GM10266 (cell line): ENCODE measurements at regions not wholly inside any gene's neighbourhood (a gene's known extent, or its start where the extent isn't known, plus 50 kb on each side); places are given as distances from the start of the nearest gene placed in this dataset.

Experiments used
- DNase-seq: peaks from one replicate; pipeline ENCODE4 v3.0.0; 2012; ENCODE audit errors: extremely low spot score
- TF ChIP-seq, protein P1 (sequence below): IDR thresholded peaks from 2 replicates; pipeline ENCODE4 v1.5.1; 2012; ENCODE audit warnings: mild to moderate bottlenecking, low read depth; ENCODE audit not compliant: control insufficient read depth, insufficient read depth; ENCODE audit errors: missing control alignments

DNA sequence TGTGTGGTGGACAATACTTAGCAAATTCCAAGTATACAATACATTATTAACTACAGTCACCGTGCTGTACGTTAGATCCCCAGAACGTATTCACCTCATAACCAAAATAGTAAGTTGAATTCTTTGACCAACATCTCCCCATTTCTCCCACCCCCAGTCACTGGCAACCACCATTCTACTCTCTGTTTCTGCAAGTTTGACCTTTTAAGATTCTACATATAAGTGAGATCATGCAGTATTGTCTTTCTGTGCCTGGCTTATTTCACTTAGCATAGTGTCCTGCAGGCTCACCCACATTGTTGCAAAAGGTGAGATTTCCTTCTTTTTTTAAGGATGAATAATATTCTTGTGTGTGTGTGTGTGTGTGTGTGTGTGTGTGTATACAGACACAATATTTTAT, 59.1 kb downstream of the IRAG1 start:
- DNase-seq: no peak
- TF ChIP-seq, protein P1, sequence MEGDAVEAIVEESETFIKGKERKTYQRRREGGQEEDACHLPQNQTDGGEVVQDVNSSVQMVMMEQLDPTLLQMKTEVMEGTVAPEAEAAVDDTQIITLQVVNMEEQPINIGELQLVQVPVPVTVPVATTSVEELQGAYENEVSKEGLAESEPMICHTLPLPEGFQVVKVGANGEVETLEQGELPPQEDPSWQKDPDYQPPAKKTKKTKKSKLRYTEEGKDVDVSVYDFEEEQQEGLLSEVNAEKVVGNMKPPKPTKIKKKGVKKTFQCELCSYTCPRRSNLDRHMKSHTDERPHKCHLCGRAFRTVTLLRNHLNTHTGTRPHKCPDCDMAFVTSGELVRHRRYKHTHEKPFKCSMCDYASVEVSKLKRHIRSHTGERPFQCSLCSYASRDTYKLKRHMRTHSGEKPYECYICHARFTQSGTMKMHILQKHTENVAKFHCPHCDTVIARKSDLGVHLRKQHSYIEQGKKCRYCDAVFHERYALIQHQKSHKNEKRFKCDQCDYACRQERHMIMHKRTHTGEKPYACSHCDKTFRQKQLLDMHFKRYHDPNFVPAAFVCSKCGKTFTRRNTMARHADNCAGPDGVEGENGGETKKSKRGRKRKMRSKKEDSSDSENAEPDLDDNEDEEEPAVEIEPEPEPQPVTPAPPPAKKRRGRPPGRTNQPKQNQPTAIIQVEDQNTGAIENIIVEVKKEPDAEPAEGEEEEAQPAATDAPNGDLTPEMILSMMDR: no peak

- TF ChIP-seq, protein P1: no peak
Measured at GRCh38 chr11:10633261-10633660, 60.3 kb downstream of the IRAG1 start.

DNA sequence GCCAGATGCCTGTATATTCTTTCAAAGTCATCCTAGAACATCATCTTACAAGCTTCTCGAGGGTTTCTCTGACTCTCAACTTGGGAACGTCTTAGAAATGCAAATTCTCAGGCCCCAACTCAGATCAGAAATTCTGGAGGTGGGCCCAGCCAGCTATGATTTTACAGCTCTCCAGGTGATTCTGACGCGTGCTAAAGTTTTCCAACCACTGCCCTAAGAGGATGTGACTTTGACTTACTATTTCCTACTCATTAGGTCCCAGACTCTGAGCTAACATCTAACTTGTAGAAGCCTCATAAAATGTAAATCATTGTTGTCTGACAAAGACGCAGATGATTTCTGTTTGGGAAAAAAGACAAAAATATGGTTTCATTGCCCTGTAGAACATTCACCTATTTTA, 61.1 kb downstream of the IRAG1 start:
- TF ChIP-seq, protein P1: no peak
- DNase-seq: no peak

More at GRCh38 chr11:10633261-10633660, 60.3 kb downstream of the IRAG1 start:
- DNase-seq: no peak

GRCh38 chr11:10631761-10632160, 61.8 kb downstream of the IRAG1 start:
- DNase-seq: no peak
- TF ChIP-seq, protein P1: no peak

GRCh38 chr11:10629411-10630002, 61.0 kb upstream of the LYVE1 start:
- DNase-seq: no peak

DNA sequence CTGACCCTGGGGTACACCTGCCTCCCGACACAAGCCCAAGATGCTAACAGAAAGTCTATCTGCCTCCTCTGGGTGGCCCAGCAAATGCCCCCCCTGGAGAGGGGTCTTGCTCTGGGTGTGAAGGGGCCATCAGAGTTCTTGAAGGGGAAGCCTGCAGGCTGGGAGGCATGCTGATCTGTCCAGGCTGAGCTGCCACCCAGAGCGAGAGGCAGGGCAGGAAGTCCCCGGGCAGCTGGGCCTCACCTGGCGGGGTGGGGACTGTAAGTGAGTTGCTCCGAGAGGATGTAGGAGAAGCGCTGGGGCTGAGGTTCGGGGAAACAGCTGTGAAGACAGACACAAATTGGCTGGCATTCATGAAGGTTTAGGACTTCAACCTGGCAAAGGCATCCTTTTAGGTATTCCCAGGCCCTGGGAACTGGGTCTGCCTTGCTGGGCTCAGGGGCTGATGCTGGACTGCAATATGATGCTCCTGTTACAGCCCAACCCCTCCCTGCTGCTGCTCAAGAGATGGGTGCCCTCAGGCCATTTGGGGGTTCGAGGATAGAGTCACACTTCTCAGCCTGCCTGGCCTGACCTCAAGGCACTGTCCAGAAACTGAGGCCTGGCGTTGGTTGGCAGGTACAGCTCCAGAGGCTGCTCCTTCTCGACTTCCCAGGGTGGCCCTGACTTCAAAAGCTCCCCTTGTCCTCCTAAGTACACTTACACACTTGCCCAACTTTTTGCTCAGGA, 60.2 kb upstream of the LYVE1 start:
- DNase-seq: no peak
- TF ChIP-seq, protein P1: no peak

More at GRCh38 chr11:10629411-10630002, 61.0 kb upstream of the LYVE1 start:
- TF ChIP-seq, protein P1: no peak

DNA sequence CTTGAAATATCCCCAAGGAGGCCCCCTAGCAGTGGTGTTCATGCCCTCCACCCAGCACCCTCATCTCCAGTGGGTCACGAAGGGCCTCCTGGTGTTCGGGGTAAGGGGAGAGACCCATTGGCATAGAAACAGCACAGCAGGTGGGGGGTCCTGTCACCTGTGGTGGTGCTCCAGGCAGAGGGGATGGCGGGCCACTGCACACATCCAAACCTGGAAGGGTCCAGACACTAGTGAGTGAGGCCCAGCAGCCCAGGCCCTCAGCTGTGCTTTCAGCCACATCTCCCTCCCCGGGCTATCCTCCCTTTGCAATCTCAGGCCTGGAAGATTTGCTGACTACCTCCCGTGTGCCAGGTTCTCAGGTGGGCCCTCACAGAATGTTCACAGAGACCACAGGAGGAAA, 59.4 kb upstream of the LYVE1 start:
- no peak for DNase-seq
- TF ChIP-seq, protein P1: no peak
